ENCODE measurements at regions not wholly inside any gene's neighbourhood (a gene's known extent, or its start where the extent isn't known, plus 50 kb on each side); places are given as distances from the start of the nearest gene placed in this dataset.

GRCh38 chr5:110086658-110087388 is 397.1 kb downstream of the MAN2A1 start:
- TF ChIP-seq POLR2A (IDR thresholded peaks at IDR 0.05) (no peak), CTCF (IDR thresholded peaks at IDR 0.05) (no peak)
